HFFc6 (cell line): ENCODE measurements at regions not wholly inside any gene's neighbourhood (a gene's known extent, or its start where the extent isn't known, plus 50 kb on each side); places are given as distances from the start of the nearest gene placed in this dataset.

Experiments
- DNase-seq: peaks from one replicate; pipeline ENCODE4 v3.0.0-alpha.2; 2018
- H3K27ac Mint-ChIP-seq: 2 replicates; pipeline ENCODE4 v1.8.0; 2020; ENCODE audit warnings: mild to moderate bottlenecking, mixed read lengths
- H3K27me3 Mint-ChIP-seq: 2 replicates; pipeline ENCODE4 v1.8.0; 2021; ENCODE audit warnings: mild to moderate bottlenecking, moderate library complexity, mixed read lengths; ENCODE audit not compliant: insufficient read depth
- H3K36me3 Mint-ChIP-seq: 2 replicates; pipeline ENCODE4 v1.8.0; 2021; ENCODE audit warnings: low read depth, mixed read lengths
- H3K4me1 Mint-ChIP-seq: 2 replicates; pipeline ENCODE4 v1.8.0; 2020; ENCODE audit warnings: low read depth, mixed read lengths
- H3K4me3 Mint-ChIP-seq: 2 replicates; pipeline ENCODE4 v1.8.0; 2020; ENCODE audit warnings: mild to moderate bottlenecking, moderate library complexity, mixed read lengths
- H3K9me3 Mint-ChIP-seq: 2 replicates; pipeline ENCODE4 v1.8.0; 2020; ENCODE audit warnings: mild to moderate bottlenecking, mixed read lengths
- TF ChIP-seq, protein P1 (sequence below): fragments of 200-600 bp; sonication (generic); IDR thresholded peaks from 2 replicates; pipeline ENCODE4 v1.5.0; 2021; ENCODE audit warnings: antibody characterized with exemption, mild to moderate bottlenecking

DNA sequence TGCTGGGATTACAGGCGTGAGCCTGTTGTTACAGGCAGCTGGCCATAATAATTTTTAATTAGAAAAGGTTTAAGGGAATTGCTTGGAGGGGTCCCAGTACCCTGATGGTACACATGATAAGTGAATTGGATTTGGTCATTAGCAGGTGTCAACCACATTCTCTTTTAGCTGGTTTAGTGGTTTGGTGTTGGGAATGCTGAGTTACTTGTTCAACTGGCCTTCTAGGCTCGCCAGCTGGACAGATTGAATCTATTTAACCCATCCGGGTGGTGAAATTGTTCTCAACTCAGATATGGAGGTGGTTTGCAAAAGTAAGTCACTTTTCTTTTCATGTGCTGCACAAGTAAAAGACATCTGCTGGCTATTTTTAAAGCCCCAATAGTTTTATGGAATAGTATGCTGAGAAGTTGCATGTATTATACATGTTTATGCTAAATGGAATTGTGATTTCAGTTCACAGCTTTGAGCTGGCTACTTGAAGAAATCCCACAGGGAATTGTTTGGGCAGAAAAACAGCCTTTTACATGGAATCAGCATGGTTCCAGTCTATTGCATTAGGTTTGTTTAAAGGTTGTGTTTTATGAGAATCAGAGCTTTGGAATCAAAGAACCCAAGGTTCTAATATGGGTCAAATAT, 149.8 kb upstream of the SLC28A3 start:
- Mint-ChIP-seq H3K9me3 (peaks cover 39% of the 10 kb centered on the region), H3K4me1 (no peaks in the 10 kb centered on the region), H3K36me3 (peaks cover 5% of the 10 kb centered on the region; the same call in 1 of the 2 replicates), H3K27ac (no peak overlapping the region), H3K27me3 (peaks cover 2% of the 10 kb centered on the region; the same call in 1 of the 2 replicates), H3K4me3 (no peak overlapping the region)
- no peak for DNase-seq
- TF ChIP-seq, protein P1, sequence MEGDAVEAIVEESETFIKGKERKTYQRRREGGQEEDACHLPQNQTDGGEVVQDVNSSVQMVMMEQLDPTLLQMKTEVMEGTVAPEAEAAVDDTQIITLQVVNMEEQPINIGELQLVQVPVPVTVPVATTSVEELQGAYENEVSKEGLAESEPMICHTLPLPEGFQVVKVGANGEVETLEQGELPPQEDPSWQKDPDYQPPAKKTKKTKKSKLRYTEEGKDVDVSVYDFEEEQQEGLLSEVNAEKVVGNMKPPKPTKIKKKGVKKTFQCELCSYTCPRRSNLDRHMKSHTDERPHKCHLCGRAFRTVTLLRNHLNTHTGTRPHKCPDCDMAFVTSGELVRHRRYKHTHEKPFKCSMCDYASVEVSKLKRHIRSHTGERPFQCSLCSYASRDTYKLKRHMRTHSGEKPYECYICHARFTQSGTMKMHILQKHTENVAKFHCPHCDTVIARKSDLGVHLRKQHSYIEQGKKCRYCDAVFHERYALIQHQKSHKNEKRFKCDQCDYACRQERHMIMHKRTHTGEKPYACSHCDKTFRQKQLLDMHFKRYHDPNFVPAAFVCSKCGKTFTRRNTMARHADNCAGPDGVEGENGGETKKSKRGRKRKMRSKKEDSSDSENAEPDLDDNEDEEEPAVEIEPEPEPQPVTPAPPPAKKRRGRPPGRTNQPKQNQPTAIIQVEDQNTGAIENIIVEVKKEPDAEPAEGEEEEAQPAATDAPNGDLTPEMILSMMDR = no peak

DNA sequence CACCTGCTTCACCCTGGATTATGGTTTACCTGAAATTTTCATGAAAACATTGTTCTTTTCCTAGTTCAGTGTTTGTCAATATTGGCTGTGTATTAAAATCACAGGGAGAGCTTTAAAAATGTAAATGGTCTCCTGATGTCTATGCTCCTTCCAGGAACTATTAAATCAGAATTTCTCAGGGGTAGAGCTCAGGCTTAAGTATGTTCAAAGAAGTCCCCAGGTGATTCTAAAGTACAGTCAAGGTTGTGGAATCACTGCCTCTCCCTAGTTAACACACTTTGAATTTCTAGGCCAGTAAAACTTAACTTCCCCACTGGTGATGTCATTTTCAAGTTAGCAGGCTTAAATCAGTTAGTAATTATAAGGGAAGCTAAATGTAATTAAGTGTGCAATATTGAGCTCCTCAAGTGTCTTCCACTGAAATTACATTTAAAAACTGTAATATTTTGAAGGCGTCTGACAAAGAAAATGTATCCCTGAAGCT, 150.3 kb upstream of the SLC28A3 start:
- H3K4me3 Mint-ChIP-seq = no peak overlapping the region
- H3K27me3 Mint-ChIP-seq = peaks cover 2% of the 10 kb centered on the region; the same call in 1 of the 2 replicates
- DNase-seq = no peak
- peaks cover 2% of the 10 kb centered on the region; the same call in 1 of the 2 replicates for H3K36me3 Mint-ChIP-seq
- no peaks in the 10 kb centered on the region for H3K4me1 Mint-ChIP-seq
- no peak overlapping the region for H3K27ac Mint-ChIP-seq
- TF ChIP-seq, protein P1 = no peak
- H3K9me3 Mint-ChIP-seq = peaks cover 35% of the 10 kb centered on the region

DNA sequence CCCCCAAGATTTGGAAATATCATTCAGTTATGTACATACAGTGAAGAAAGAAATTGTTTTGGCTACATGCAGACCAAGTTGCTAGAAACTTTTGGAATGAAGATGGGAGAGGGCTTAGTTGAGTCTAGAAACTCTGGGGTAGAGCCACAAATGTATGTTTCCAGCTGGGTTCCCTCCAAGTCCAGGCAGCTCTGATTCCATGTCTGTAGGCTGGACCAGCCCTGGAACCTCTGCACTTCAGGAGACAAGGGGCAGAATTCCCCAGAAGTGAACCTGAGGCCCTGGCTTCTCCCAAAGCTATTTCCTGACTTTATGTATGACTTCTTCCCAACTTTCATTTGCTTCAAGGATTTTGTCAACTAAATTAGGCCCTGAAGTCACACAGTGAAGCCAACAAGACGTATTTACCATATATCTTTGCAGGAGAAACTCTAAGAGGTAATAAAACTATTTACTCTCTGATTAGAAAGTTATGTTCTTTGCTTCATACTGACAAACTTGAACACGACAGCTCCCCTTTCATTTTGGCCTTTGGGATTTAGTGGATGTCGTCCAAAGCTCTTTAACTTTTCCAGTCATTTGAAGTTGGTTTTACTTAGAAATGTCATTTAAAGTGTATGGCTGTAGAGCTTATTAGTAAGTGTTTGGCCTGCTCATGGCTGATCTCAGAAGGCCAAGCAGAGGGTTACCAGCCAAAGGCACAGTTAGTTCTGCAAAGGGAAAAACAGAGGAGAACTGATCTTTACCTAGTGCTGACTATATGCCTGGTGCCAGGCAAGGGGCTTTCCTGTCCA, 152.0 kb upstream of the SLC28A3 start:
- TF ChIP-seq, protein P1 = no peak
- Mint-ChIP-seq H3K36me3 (no peaks in the 10 kb centered on the region), H3K4me1 (no peaks in the 10 kb centered on the region), H3K4me3 (no peak overlapping the region), H3K27ac (no peak overlapping the region), H3K9me3 (peaks cover 35% of the 10 kb centered on the region), H3K27me3 (peaks cover 2% of the 10 kb centered on the region; the same call in 1 of the 2 replicates)
- DNase-seq = no peak

DNA sequence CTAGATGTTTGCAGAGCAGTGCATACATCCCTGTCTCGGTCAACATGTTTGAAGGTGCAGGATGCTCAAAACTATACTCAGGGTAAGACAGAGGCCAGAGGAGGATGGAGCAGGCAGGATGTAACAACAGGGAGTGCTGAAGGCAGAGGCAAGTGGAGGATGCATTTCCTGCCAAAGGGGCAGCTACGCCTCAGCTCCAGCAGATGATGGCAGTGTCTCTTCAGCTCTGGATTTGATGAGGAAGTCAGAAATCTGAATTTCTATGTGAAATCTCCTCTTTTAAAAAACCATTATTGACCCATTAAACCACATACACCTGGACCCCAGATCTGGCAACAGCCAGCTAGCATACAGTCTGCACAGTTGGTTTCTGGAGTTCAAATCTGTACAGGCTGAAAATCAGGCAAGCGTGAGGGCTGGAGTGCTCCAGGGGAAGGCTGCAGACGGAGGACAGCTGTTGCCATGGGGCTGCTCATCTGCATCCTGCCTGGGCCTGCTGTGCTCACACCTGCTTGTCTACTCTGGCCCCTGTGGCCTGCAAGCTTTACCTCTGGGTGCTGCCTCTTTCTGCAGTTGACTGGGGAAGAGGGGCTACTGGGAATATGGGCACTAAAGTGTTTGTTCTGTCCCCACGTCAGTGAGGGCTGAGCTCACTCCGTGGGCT, 152.9 kb upstream of the SLC28A3 start:
- Mint-ChIP-seq H3K27ac (no peak overlapping the region), H3K4me1 (no peaks in the 10 kb centered on the region), H3K4me3 (no peak overlapping the region), H3K9me3 (peaks cover 35% of the 10 kb centered on the region), H3K27me3 (peaks cover 2% of the 10 kb centered on the region; the same call in 1 of the 2 replicates), H3K36me3 (no peaks in the 10 kb centered on the region)
- DNase-seq = no peak
- TF ChIP-seq, protein P1 = no peak

DNA sequence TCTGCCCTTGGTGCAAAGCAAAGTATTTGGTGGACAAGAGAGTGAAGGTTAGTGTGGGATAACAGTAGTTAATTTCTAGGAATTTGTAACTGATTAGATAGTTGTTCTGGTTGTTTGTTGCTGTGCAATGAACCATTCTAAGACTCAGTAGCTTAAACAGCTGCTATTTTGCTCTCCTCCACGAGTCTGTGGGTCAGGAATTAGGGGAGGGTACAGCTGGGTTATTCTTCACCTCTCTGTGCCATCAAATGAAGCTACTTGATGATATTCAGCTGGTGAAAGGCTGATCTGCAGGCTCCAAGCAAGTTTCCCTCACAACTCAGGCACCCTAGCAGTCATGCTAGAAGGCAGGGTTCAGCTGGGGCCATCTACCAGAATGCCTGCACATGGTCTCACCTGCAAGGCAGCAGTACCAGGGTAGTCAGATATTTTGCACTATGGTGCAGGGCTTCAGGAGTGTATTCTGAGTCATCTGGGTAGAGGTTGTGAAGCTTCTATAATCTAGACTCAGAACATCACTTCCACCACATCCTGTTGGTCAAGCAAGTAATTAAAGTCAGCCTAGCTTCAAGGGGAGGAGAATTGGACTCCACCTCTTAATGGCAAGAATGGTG, 159.5 kb upstream of the SLC28A3 start:
- DNase-seq = no peak
- no peak overlapping the region for H3K27ac Mint-ChIP-seq
- peaks cover 27% of the 10 kb centered on the region for H3K9me3 Mint-ChIP-seq
- no peaks in the 10 kb centered on the region; the same call in 1 of the 2 replicates for H3K27me3 Mint-ChIP-seq
- H3K4me3 Mint-ChIP-seq = no peak overlapping the region
- H3K36me3 Mint-ChIP-seq = no peaks in the 10 kb centered on the region
- TF ChIP-seq, protein P1 = no peak
- no peaks in the 10 kb centered on the region for H3K4me1 Mint-ChIP-seq
